GM12892 (cell line): ENCODE measurements at regions not wholly inside any gene's neighbourhood (a gene's known extent, or its start where the extent isn't known, plus 50 kb on each side); places are given as distances from the start of the nearest gene placed in this dataset.

ENCODE experiments used
- DNase-seq: peaks from one replicate; pipeline ENCODE4 v3.0.0; 2011; ENCODE audit not compliant: insufficient read length
- FAIRE-seq: peaks from 2 replicates; lab custom pipeline; 2011; peaks lifted over from hg19 to GRCh38; lab: Jason Lieb, UNC
- POLR2A ChIP-seq: IDR thresholded peaks from 2 replicates; pipeline ENCODE4 v1.6.1; 2011; ENCODE audit warnings: low read depth, low read length, control low read depth
- POLR2AphosphoS5 ChIP-seq: IDR thresholded peaks from 2 replicates; pipeline ENCODE4 v1.6.1; 2011; ENCODE audit warnings: low read depth, low read length, control low read depth
- TAF1 ChIP-seq: IDR thresholded peaks from 2 replicates; pipeline ENCODE4 v1.6.1; 2011; ENCODE audit warnings: low read depth, mild to moderate bottlenecking, control low read depth, low read length, borderline replicate concordance

- no peak for FAIRE-seq
- no peak for TF ChIP-seq POLR2AphosphoS5
- no peak for TF ChIP-seq POLR2A
- TF ChIP-seq TAF1: no peak
- DNase-seq: no peak
Observed at GRCh38 chrX:95218976-95219375, 1465.7 kb upstream of the DIAPH2 start.

DNA sequence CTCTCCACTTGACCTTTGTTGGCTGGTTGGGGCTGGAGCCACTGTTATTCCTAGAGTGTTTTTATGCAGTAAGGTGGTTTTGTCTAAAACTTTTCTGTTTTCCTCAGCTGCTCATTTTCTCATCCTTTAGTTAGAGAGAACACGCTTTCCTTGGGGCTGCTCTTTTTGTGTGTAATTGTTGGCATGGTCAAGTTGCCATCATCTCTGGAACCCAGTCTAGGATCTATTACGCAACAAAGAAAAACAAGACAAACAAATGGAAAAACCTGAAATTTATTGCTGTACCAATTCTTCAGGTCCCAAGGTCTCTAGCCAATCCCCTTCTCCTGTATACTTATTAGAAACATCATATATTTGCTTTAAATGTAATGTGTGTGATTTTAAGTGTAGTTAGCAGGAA is 1436.3 kb upstream of the DIAPH2 start:
- TF ChIP-seq POLR2A (no peak), POLR2AphosphoS5 (no peak), TAF1 (no peak)
- DNase-seq (no peak), FAIRE-seq (no peak)

GRCh38 chrX:95290455-95290854 is 1394.2 kb upstream of the DIAPH2 start:
- no peak for TF ChIP-seq POLR2A
- no peak for TF ChIP-seq POLR2AphosphoS5
- TF ChIP-seq TAF1: no peak
- DNase-seq: no peak
- no peak for FAIRE-seq

DNA sequence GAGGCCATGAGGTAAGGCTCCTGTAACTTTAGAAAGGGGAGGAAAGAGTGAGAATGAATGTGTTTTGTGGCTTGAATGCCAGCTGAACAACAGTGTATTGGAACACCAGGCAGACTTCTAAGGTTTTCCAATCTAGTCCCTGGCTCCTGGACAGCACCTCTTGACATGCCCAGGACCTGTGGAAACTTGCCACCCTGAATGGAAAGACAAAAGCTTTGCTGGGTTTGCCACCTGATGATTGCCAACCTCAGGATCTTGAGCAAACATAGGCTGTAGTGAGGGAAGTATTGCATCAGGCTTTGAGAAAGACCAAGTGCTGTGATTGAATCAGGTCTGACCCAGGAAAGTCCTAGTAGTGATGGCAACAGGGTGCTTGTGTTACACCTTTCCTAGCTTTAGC is 1393.1 kb upstream of the DIAPH2 start:
- TF ChIP-seq POLR2AphosphoS5 (no peak), POLR2A (no peak), TAF1 (no peak)
- DNase-seq (no peak), FAIRE-seq (no peak)

GRCh38 chrX:95318882-95319281 is 1365.8 kb upstream of the DIAPH2 start:
- TF ChIP-seq TAF1 (no peak), POLR2A (no peak), POLR2AphosphoS5 (no peak)
- FAIRE-seq (peak; percentile 84), DNase-seq (no peak)

- FAIRE-seq: no peak
- TF ChIP-seq POLR2AphosphoS5: no peak
- TF ChIP-seq POLR2A: no peak
- no peak for TF ChIP-seq TAF1
- DNase-seq: no peak
Observed at GRCh38 chrX:95325185-95325584, 1359.5 kb upstream of the DIAPH2 start.

DNA sequence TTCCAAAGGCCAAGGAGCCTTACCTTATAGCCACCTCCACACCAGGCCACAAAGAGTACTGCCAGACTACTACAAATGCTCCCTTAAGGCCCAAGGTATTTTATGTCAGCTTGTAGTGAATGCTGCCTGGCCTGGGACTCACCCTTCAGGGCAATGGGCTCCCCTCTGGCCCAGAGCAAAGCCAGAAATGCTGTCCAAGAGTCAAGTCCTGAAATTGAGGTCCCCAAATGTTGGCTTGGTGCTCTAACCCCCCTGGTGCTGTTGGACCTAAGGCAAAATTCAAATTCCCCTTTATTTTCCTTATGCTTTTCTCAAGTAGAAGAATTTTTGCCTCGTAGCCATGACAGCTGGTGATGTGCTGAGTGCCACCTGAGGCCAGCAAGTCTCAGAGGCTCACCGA is 1354.3 kb upstream of the DIAPH2 start:
- DNase-seq (no peak), FAIRE-seq (no peak)
- no peak for TF ChIP-seq POLR2AphosphoS5
- no peak for TF ChIP-seq POLR2A

- no peak for TF ChIP-seq TAF1
- TF ChIP-seq POLR2AphosphoS5: no peak
- DNase-seq (no peak), FAIRE-seq (no peak)
Observed at GRCh38 chrX:95332530-95332929, 1352.1 kb upstream of the DIAPH2 start.

DNA sequence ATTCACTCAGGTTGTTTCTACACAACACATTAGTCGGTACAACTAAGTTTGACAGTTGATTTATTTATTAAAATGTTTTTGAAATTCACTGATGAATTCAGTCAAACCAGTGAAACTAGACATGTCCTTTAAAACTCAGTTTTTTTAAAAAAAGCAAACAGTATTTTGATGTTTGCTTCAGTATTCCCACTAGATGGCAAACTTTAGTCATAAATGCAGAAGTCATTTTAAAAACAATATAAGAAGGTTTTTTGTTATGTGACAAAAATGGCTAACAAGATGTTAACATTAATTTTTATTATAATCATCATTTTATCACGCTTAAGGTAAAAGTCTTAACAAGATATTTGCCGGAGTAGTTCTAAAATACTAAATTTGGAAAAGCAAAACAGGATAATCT is 1337.8 kb upstream of the DIAPH2 start:
- no peak for FAIRE-seq
- no peak for TF ChIP-seq POLR2AphosphoS5
- TF ChIP-seq TAF1: no peak
- no peak for TF ChIP-seq POLR2A
- DNase-seq: no peak

GRCh38 chrX:95350774-95351488 is 1333.7 kb upstream of the DIAPH2 start:
- no peak for FAIRE-seq
- TF ChIP-seq TAF1: no peak
- TF ChIP-seq POLR2A: no peak
- TF ChIP-seq POLR2AphosphoS5: no peak
- DNase-seq: no peak

- no peak for FAIRE-seq
Observed at GRCh38 chrX:95367286-95367685, 1317.4 kb upstream of the DIAPH2 start.

GRCh38 chrX:95382799-95383198 is 1301.8 kb upstream of the DIAPH2 start:
- TF ChIP-seq POLR2AphosphoS5: no peak
- no peak for TF ChIP-seq POLR2A
- TF ChIP-seq TAF1: no peak
- DNase-seq (no peak), FAIRE-seq (no peak)

More at GRCh38 chrX:95367286-95367685, 1317.4 kb upstream of the DIAPH2 start:
- TF ChIP-seq POLR2A: no peak
- TF ChIP-seq POLR2AphosphoS5: no peak
- TF ChIP-seq TAF1: no peak
- no peak for DNase-seq

- DNase-seq (no peak), FAIRE-seq (no peak)
- TF ChIP-seq TAF1 (no peak), POLR2A (no peak), POLR2AphosphoS5 (no peak)
Observed at GRCh38 chrX:95383778-95384177, 1300.9 kb upstream of the DIAPH2 start.
